ENCODE measurements at regions not wholly inside any gene's neighbourhood (a gene's known extent, or its start where the extent isn't known, plus 50 kb on each side); places are given as distances from the start of the nearest gene placed in this dataset.

DNA sequence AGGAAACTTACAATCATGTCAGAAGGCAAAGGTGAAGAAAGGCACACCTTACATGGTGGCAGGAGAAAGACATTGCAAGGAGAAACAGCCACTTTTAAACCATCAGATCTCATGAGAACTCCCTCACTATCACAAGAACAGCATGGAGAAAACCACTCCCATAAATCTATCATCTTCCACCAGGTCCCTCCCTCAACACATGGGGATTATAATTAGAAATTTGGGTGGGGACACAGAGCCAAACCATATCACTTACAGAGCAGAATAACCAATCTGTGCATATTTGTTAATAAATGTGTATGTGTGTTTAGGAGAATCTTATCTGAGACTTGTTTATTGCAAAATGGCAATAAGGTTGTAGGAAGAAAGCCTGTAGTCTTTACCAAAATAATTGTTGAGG lies 205.2 kb upstream of the ANO3 start (continued):
- TF ChIP-seq HOXA7 (CRISPR knock-in tag; IDR thresholded peaks at IDR 0.05): no peak
- TF ChIP-seq HMGXB4 (CRISPR knock-in tag; IDR thresholded peaks at IDR 0.05; ENCODE audit: borderline replicate concordance): no peak
- no peak for TF ChIP-seq HEYL (CRISPR knock-in tag; IDR thresholded peaks at IDR 0.05)

GRCh38 chr11:26127336-26127735 lies 204.6 kb upstream of the ANO3 start:
- POLR2A ChIA-PET: no interaction called here
- Histone ChIP-seq H3K9me3 (no peaks in the 10 kb centered on the region), H3K27ac (no peak overlapping the region), H3K4me3 (no peak overlapping the region), H3K4me1 (no peaks in the 10 kb centered on the region), H3K4me2 (no peak overlapping the region)
- CTCF ChIA-PET: no interaction called here
- TF ChIP-seq JUNB (IDR thresholded peaks at IDR 0.05): no peak
- TF ChIP-seq, protein P1, sequence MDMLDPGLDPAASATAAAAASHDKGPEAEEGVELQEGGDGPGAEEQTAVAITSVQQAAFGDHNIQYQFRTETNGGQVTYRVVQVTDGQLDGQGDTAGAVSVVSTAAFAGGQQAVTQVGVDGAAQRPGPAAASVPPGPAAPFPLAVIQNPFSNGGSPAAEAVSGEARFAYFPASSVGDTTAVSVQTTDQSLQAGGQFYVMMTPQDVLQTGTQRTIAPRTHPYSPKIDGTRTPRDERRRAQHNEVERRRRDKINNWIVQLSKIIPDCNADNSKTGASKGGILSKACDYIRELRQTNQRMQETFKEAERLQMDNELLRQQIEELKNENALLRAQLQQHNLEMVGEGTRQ (IDR thresholded peaks at IDR 0.05): no peak
- no peak for TF ChIP-seq FOSB (CRISPR knock-in tag; IDR thresholded peaks at IDR 0.05)
- TF ChIP-seq MAZ (IDR thresholded peaks at IDR 0.05; ENCODE audit: borderline replicate concordance, low read depth, low read length): no peak
- no peak for TF ChIP-seq MAX (IDR thresholded peaks at IDR 0.05)
- no peak for TF ChIP-seq HOXB5 (CRISPR knock-in tag; IDR thresholded peaks at IDR 0.05)
- TF ChIP-seq EP300 (IDR thresholded peaks at IDR 0.05): no peak
- TF ChIP-seq ESRRA (IDR thresholded peaks at IDR 0.05; ENCODE audit: borderline replicate concordance, low read length): no peak
- no peak for TF ChIP-seq FOSL2 (IDR thresholded peaks at IDR 0.05)
- no peak for TF ChIP-seq FOSL2 (CRISPR knock-in tag; IDR thresholded peaks at IDR 0.05)
- TF ChIP-seq RARB (CRISPR knock-in tag; IDR thresholded peaks at IDR 0.05): no peak
- TF ChIP-seq, protein P2, sequence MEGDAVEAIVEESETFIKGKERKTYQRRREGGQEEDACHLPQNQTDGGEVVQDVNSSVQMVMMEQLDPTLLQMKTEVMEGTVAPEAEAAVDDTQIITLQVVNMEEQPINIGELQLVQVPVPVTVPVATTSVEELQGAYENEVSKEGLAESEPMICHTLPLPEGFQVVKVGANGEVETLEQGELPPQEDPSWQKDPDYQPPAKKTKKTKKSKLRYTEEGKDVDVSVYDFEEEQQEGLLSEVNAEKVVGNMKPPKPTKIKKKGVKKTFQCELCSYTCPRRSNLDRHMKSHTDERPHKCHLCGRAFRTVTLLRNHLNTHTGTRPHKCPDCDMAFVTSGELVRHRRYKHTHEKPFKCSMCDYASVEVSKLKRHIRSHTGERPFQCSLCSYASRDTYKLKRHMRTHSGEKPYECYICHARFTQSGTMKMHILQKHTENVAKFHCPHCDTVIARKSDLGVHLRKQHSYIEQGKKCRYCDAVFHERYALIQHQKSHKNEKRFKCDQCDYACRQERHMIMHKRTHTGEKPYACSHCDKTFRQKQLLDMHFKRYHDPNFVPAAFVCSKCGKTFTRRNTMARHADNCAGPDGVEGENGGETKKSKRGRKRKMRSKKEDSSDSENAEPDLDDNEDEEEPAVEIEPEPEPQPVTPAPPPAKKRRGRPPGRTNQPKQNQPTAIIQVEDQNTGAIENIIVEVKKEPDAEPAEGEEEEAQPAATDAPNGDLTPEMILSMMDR (IDR thresholded peaks at IDR 0.05): no peak
- no peak for TF ChIP-seq NFE2L2 (conservative IDR thresholded peaks at IDR 0.05; ENCODE audit: low read length)
- TF ChIP-seq ZC3H11A (IDR thresholded peaks at IDR 0.05): no peak
- FAIRE-seq (no peak), ATAC-seq (no peak), DNase-seq (ENCODE audit: low read depth in 1 of 2, low spot score in 1 of 2) (no peak)

GRCh38 chr11:26131406-26131805 lies 200.5 kb upstream of the ANO3 start:
- H3K4me2 ChIP-seq: no peak overlapping the region
- ChIA-PET POLR2A (no interaction called here), CTCF (no interaction called here)
- no peak overlapping the region for H3K4me3 ChIP-seq
- DNase-seq (ENCODE audit: low read depth in 1 of 2, low spot score in 1 of 2) (no peak), ATAC-seq (no peak), FAIRE-seq (no peak)
- no peaks in the 10 kb centered on the region for H3K4me1 ChIP-seq
- H3K9me3 ChIP-seq: no peaks in the 10 kb centered on the region
- no peak overlapping the region for H3K27ac ChIP-seq
- no peak for TF ChIP-seq FOSB (CRISPR knock-in tag; IDR thresholded peaks at IDR 0.05)
- TF ChIP-seq HMGXB4 (CRISPR knock-in tag; IDR thresholded peaks at IDR 0.05; ENCODE audit: borderline replicate concordance): no peak
- TF ChIP-seq MYC (IDR thresholded peaks at IDR 0.05; ENCODE audit: borderline replicate concordance, low read length): no peak
- TF ChIP-seq HOXA7 (CRISPR knock-in tag; IDR thresholded peaks at IDR 0.05): no peak
- TF ChIP-seq, protein P2 (IDR thresholded peaks at IDR 0.05): no peak
- TF ChIP-seq NFE2L2 (conservative IDR thresholded peaks at IDR 0.05; ENCODE audit: low read length): no peak
- TF ChIP-seq, protein P3, sequence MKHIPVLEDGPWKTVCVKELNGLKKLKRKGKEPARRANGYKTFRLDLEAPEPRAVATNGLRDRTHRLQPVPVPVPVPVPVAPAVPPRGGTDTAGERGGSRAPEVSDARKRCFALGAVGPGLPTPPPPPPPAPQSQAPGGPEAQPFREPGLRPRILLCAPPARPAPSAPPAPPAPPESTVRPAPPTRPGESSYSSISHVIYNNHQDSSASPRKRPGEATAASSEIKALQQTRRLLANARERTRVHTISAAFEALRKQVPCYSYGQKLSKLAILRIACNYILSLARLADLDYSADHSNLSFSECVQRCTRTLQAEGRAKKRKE (CRISPR knock-in tag; IDR thresholded peaks at IDR 0.05; ENCODE audit: low read depth): no peak
- TF ChIP-seq EHF (CRISPR knock-in tag; IDR thresholded peaks at IDR 0.05): no peak
- TF ChIP-seq, protein P4, sequence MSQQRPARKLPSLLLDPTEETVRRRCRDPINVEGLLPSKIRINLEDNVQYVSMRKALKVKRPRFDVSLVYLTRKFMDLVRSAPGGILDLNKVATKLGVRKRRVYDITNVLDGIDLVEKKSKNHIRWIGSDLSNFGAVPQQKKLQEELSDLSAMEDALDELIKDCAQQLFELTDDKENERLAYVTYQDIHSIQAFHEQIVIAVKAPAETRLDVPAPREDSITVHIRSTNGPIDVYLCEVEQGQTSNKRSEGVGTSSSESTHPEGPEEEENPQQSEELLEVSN (IDR thresholded peaks at IDR 0.05; ENCODE audit: borderline replicate concordance, low read depth): no peak
- TF ChIP-seq, protein P5, sequence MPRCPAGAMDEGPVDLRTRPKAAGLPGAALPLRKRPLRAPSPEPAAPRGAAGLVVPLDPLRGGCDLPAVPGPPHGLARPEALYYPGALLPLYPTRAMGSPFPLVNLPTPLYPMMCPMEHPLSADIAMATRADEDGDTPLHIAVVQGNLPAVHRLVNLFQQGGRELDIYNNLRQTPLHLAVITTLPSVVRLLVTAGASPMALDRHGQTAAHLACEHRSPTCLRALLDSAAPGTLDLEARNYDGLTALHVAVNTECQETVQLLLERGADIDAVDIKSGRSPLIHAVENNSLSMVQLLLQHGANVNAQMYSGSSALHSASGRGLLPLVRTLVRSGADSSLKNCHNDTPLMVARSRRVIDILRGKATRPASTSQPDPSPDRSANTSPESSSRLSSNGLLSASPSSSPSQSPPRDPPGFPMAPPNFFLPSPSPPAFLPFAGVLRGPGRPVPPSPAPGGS (IDR thresholded peaks at IDR 0.05): no peak
- TF ChIP-seq HOXB5 (CRISPR knock-in tag; IDR thresholded peaks at IDR 0.05): no peak
- TF ChIP-seq JUNB (IDR thresholded peaks at IDR 0.05): no peak
- TF ChIP-seq SREBF2 (IDR thresholded peaks at IDR 0.05): no peak
- TF ChIP-seq FOSL2 (IDR thresholded peaks at IDR 0.05): no peak
- TF ChIP-seq FOSL2 (CRISPR knock-in tag; IDR thresholded peaks at IDR 0.05): no peak
- TF ChIP-seq MAZ (IDR thresholded peaks at IDR 0.05; ENCODE audit: borderline replicate concordance, low read depth, low read length): no peak

Measured in A549 (cell line).